GM23248 (cell line): ENCODE measurements at regions not wholly inside any gene's neighbourhood (a gene's known extent, or its start where the extent isn't known, plus 50 kb on each side); places are given as distances from the start of the nearest gene placed in this dataset.

ENCODE experiments used
- DNase-seq: peaks from one replicate; pipeline ENCODE4 v3.0.0-alpha.2; 2015
- H2AFZ ChIP-seq: fragments of 200-600 bp; sonication (generic); 2 replicates; pipeline ENCODE4 v1.6.1; 2016; ENCODE audit warnings: antibody characterized with exemption
- H3F3A ChIP-seq: fragments of 200-600 bp; sonication (generic); 2 replicates; pipeline ENCODE4 v1.6.1; 2016; ENCODE audit warnings: mild to moderate bottlenecking, antibody characterized with exemption, mixed run types; ENCODE audit not compliant: insufficient read depth
- H3K27ac ChIP-seq: fragments of 200-600 bp; sonication (generic); 2 replicates; pipeline ENCODE4 v1.5.1; 2016; ENCODE audit warnings: mild to moderate bottlenecking
- H3K27me3 ChIP-seq: fragments of 200-600 bp; sonication (generic); replicated peaks from 2 replicates; pipeline ENCODE4 v1.6.1; 2016; ENCODE audit warnings: mild to moderate bottlenecking; ENCODE audit not compliant: insufficient read depth
- H3K36me3 ChIP-seq: fragments of 200-600 bp; sonication (generic); 2 replicates; pipeline ENCODE4 v1.6.1; 2016; ENCODE audit warnings: low read depth, mild to moderate bottlenecking
- H3K4me1 ChIP-seq: fragments of 200-600 bp; sonication (generic); 2 replicates; pipeline ENCODE4 v1.6.1; 2016; ENCODE audit warnings: mild to moderate bottlenecking; ENCODE audit not compliant: insufficient read depth
- H3K4me2 ChIP-seq: fragments of 200-600 bp; sonication (generic); one replicate; pipeline ENCODE4 v1.6.1; 2016; ENCODE audit warnings: mild to moderate bottlenecking; ENCODE audit not compliant: unreplicated experiment
- H3K4me3 ChIP-seq: fragments of 200-600 bp; sonication (generic); 2 replicates; pipeline ENCODE4 v1.5.1; 2016; ENCODE audit warnings: mild to moderate bottlenecking
- H3K79me2 ChIP-seq: fragments of 200-600 bp; sonication (generic); 2 replicates; pipeline ENCODE4 v1.6.1; 2016; ENCODE audit warnings: mild to moderate bottlenecking; ENCODE audit not compliant: insufficient read depth
- H3K9ac ChIP-seq: fragments of 200-600 bp; sonication (generic); 2 replicates; pipeline ENCODE4 v1.6.1; 2016; ENCODE audit warnings: mild to moderate bottlenecking
- H3K9me2 ChIP-seq: fragments of 200-600 bp; sonication (generic); 2 replicates; pipeline ENCODE4 v1.6.1; 2016; ENCODE audit warnings: mixed run types, mild to moderate bottlenecking, moderate library complexity; ENCODE audit not compliant: insufficient read depth
- H3K9me3 ChIP-seq: fragments of 200-600 bp; sonication (generic); one replicate; pipeline ENCODE4 v1.6.1; 2017; ENCODE audit warnings: low read depth
- H4K20me1 ChIP-seq: fragments of 200-600 bp; sonication (generic); 2 replicates; pipeline ENCODE4 v1.6.0; 2016; ENCODE audit not compliant: insufficient read depth
- EZH2 ChIP-seq: fragments of 200-600 bp; sonication (generic); IDR thresholded peaks from 2 replicates; pipeline ENCODE4 v1.6.1; 2018; ENCODE audit warnings: antibody characterized with exemption, mild to moderate bottlenecking; ENCODE audit not compliant: insufficient read depth, poor library complexity, severe bottlenecking
- EZH2phosphoT487 ChIP-seq: fragments of 200-600 bp; sonication (generic); IDR thresholded peaks from 2 replicates; pipeline ENCODE4 v1.6.1; 2018; ENCODE audit warnings: antibody characterized with exemption, moderate library complexity, mild to moderate bottlenecking, low read depth; ENCODE audit not compliant: insufficient read depth
- WGBS, 2 experiments: methylation state at CpG; one replicate each; pipeline ENCODE4 v1.1.6; 2015 to 2017; ENCODE audit warnings: low lambda C conversion rate in 2 of 2, low coverage in 1 of 2; ENCODE audit errors: missing lambda C conversion rate in 2 of 2; 5-methylcytosine and 5-hydroxymethylcytosine counted together
- in situ Hi-C: fragments of 300-500 bp; cut with MboI; formaldehyde crosslinking; loops from 2 replicates; pipeline ENCODE4 v1.15.0; 2020

GRCh38 chr22:26740253-26740652 lies 82.9 kb downstream of the MIAT start:
- 82 to 88% methylated on average over 9 of the region's 9 CpGs for WGBS, 2 experiments
- H3F3A ChIP-seq = no peaks in the 10 kb centered on the region
- H3K9ac ChIP-seq = no peak overlapping the region
- H3K9me3 ChIP-seq = no peaks in the 10 kb centered on the region
- no peaks in the 10 kb centered on the region for H4K20me1 ChIP-seq
- no peak for TF ChIP-seq EZH2
- TF ChIP-seq EZH2phosphoT487 = no peak
- no peaks in the 10 kb centered on the region for H3K9me2 ChIP-seq
- H2AFZ ChIP-seq = no peak overlapping the region
- no peak overlapping the region for H3K4me2 ChIP-seq
- H3K79me2 ChIP-seq = no peaks in the 10 kb centered on the region
- H3K27ac ChIP-seq = no peak overlapping the region
- no peaks in the 10 kb centered on the region for H3K27me3 ChIP-seq
- peaks cover 5% of the 10 kb centered on the region; the same call in 1 of the 2 replicates for H3K36me3 ChIP-seq
- in situ Hi-C loops = no loop called here
- H3K4me1 ChIP-seq = peaks cover 10% of the 10 kb centered on the region; the same call in 1 of the 2 replicates
- no peak overlapping the region for H3K4me3 ChIP-seq
- DNase-seq = no peak

GRCh38 chr22:26743149-26743548 lies 85.8 kb downstream of the MIAT start:
- Histone ChIP-seq H3K9me2 (no peaks in the 10 kb centered on the region), H3K27me3 (no peaks in the 10 kb centered on the region), H3K9me3 (no peaks in the 10 kb centered on the region), H3K4me2 (no peak overlapping the region), H4K20me1 (no peaks in the 10 kb centered on the region), H3K4me1 (peaks cover 6% of the 10 kb centered on the region; the same call in 1 of the 2 replicates), H3K79me2 (no peaks in the 10 kb centered on the region), H3F3A (no peaks in the 10 kb centered on the region), H3K36me3 (peaks cover 5% of the 10 kb centered on the region; the same call in 1 of the 2 replicates), H2AFZ (no peak overlapping the region), H3K9ac (no peak overlapping the region), H3K27ac (no peak overlapping the region), H3K4me3 (no peak overlapping the region)
- WGBS, 2 experiments = 84 to 89% methylated on average over 5 of the region's 5 CpGs
- in situ Hi-C loops = no loop called here
- no peak for DNase-seq
- no peak for TF ChIP-seq EZH2phosphoT487
- no peak for TF ChIP-seq EZH2

- H2AFZ ChIP-seq = no peak overlapping the region
- DNase-seq = peak; percentile 19
- no peaks in the 10 kb centered on the region for H4K20me1 ChIP-seq
- no peaks in the 10 kb centered on the region for H3K9me3 ChIP-seq
- H3K4me1 ChIP-seq = peaks cover 6% of the 10 kb centered on the region; the same call in 1 of the 2 replicates
- no peaks in the 10 kb centered on the region for H3F3A ChIP-seq
- no peak overlapping the region for H3K27ac ChIP-seq
- WGBS, 2 experiments = 68 to 72% methylated on average over 4 of the region's 4 CpGs
- TF ChIP-seq EZH2 (no peak), EZH2phosphoT487 (no peak)
- H3K27me3 ChIP-seq = no peaks in the 10 kb centered on the region
- no peak overlapping the region for H3K9ac ChIP-seq
- no peaks in the 10 kb centered on the region for H3K36me3 ChIP-seq
- in situ Hi-C loops = no loop called here
- H3K4me2 ChIP-seq = no peak overlapping the region
- H3K9me2 ChIP-seq = no peaks in the 10 kb centered on the region
- H3K79me2 ChIP-seq = no peaks in the 10 kb centered on the region
- no peak overlapping the region for H3K4me3 ChIP-seq
These were observed 87.8 kb downstream of the MIAT start for GRCh38 chr22:26744892-26745808.

- Histone ChIP-seq H3K4me1 (peaks cover 6% of the 10 kb centered on the region; the same call in 1 of the 2 replicates), H3K9ac (no peak overlapping the region), H3K36me3 (no peaks in the 10 kb centered on the region), H2AFZ (no peak overlapping the region), H3F3A (no peaks in the 10 kb centered on the region), H3K4me3 (no peak overlapping the region), H3K9me3 (no peaks in the 10 kb centered on the region), H3K9me2 (no peaks in the 10 kb centered on the region), H3K79me2 (no peaks in the 10 kb centered on the region), H3K27ac (no peak overlapping the region), H3K27me3 (no peaks in the 10 kb centered on the region), H4K20me1 (no peaks in the 10 kb centered on the region), H3K4me2 (no peak overlapping the region)
- in situ Hi-C loops = no loop called here
- DNase-seq = no peak
- WGBS, 2 experiments = 96 to 100% methylated on average over 1 of the region's 1 CpG
- no peak for TF ChIP-seq EZH2
- no peak for TF ChIP-seq EZH2phosphoT487
These were observed 88.9 kb downstream of the MIAT start for GRCh38 chr22:26746311-26746710.
